Keratinocyte (primary cell): ENCODE measurements at regions not wholly inside any gene's neighbourhood (a gene's known extent, or its start where the extent isn't known, plus 50 kb on each side); places are given as distances from the start of the nearest gene placed in this dataset.
"Not testable (repeated sequence)": the region's sequence is repeated elsewhere in the genome, so short reads cannot be mapped to it uniquely, and the experiment has no call there.

ENCODE experiments used
- DNase-seq: peaks from one replicate; pipeline ENCODE4 v3.0.0-alpha.2; 2011; ENCODE audit warnings: low read depth, missing footprints, low spot score
- FAIRE-seq: peaks from 2 replicates; lab custom pipeline; 2011; peaks lifted over from hg19 to GRCh38; lab: Jason Lieb, UNC
- H2AFZ ChIP-seq: 2 replicates; pipeline ENCODE4 v1.6.0; 2012; ENCODE audit warnings: low read length, control low read depth, inconsistent platforms; ENCODE audit not compliant: control insufficient read depth
- H3K27ac ChIP-seq: 2 replicates; pipeline ENCODE4 v1.5.1; 2011; ENCODE audit warnings: low read length; ENCODE audit not compliant: control insufficient read depth, insufficient read depth
- H3K27me3 ChIP-seq: 3 replicates; pipeline ENCODE4 v1.6.0; 2011; ENCODE audit warnings: low read length; ENCODE audit not compliant: control insufficient read depth, insufficient read depth; ENCODE audit errors: extremely low read depth
- H3K36me3 ChIP-seq, 2 experiments: 2 replicates in 1 of 2; 3 replicates in 1 of 2; pipeline ENCODE4 v1.5.1; 2011; ENCODE audit warnings: low read length in 2 of 2, mild to moderate bottlenecking in 1 of 2; ENCODE audit not compliant: control insufficient read depth in 2 of 2, insufficient read depth in 2 of 2; ENCODE audit errors: extremely low read depth in 1 of 2
- H3K4me1 ChIP-seq: 3 replicates; pipeline ENCODE4 v1.5.1; 2011; ENCODE audit warnings: low read length; ENCODE audit not compliant: control insufficient read depth, insufficient read depth; ENCODE audit errors: extremely low read depth
- H3K4me2 ChIP-seq: 3 replicates; pipeline ENCODE4 v1.6.0; 2011; ENCODE audit warnings: low read depth, low read length; ENCODE audit not compliant: control insufficient read depth, insufficient read depth; ENCODE audit errors: extremely low read depth
- H3K4me3 ChIP-seq, 3 experiments: fragments of 200-600 bp in 1 of 3; sonication (generic) in 1 of 3; 2 replicates in 2 of 3; 3 replicates in 1 of 3; pipeline ENCODE4 v1.5.1; 2011 to 2016; ENCODE audit warnings: low read length in 3 of 3, mild to moderate bottlenecking in 3 of 3, control low read depth in 2 of 3, inconsistent platforms in 1 of 3, low read depth in 1 of 3, mixed read lengths in 1 of 3, mixed run types in 1 of 3, moderate library complexity in 1 of 3; ENCODE audit not compliant: control insufficient read depth in 2 of 3, insufficient read depth in 2 of 3; ENCODE audit errors: extremely low read depth in 1 of 3
- H3K79me2 ChIP-seq: 2 replicates; pipeline ENCODE4 v1.6.0; 2012; ENCODE audit warnings: low read length; ENCODE audit not compliant: control insufficient read depth, insufficient read depth
- H3K9ac ChIP-seq: 3 replicates; pipeline ENCODE4 v1.6.0; 2011; ENCODE audit warnings: low read length; ENCODE audit not compliant: control insufficient read depth, insufficient read depth; ENCODE audit errors: extremely low read depth
- H3K9me1 ChIP-seq: 3 replicates; pipeline ENCODE4 v1.6.0; 2011; ENCODE audit warnings: low read length; ENCODE audit not compliant: control insufficient read depth, insufficient read depth; ENCODE audit errors: extremely low read depth
- H3K9me3 ChIP-seq: 2 replicates; pipeline ENCODE4 v1.5.1; 2012; ENCODE audit warnings: low read depth, low read length; ENCODE audit not compliant: control insufficient read depth
- H4K20me1 ChIP-seq: 3 replicates; pipeline ENCODE4 v1.6.0; 2011; ENCODE audit warnings: low read length; ENCODE audit not compliant: control insufficient read depth, insufficient read depth; ENCODE audit errors: extremely low read depth
- EZH2 ChIP-seq: IDR thresholded peaks from one replicate; pipeline ENCODE4 v1.6.1; 2012; ENCODE audit warnings: inconsistent platforms, mild to moderate bottlenecking, low read length, moderate library complexity
- dilution Hi-C: fragments of 300-500 bp; cut with MboI; formaldehyde crosslinking; loops from one replicate; pipeline ENCODE4 v1.7.0; 2020; ENCODE audit warnings: low sequenced_read_pairs; ENCODE audit not compliant: extremely low pct_ligation_motif_present
- TF ChIP-seq, protein P1 (sequence below), 3 experiments: IDR thresholded peaks in 1 of 3; conservative IDR thresholded peaks in 1 of 3; optimal IDR thresholded peaks in 1 of 3; 2 replicates in 2 of 3; 3 replicates in 1 of 3; pipeline versions ENCODE3 to v1.5.1; 2011; ENCODE audit warnings: low read length in 3 of 3, mild to moderate bottlenecking in 3 of 3, moderate library complexity in 2 of 3, control low read depth in 1 of 3, inconsistent platforms in 1 of 3; ENCODE audit not compliant: insufficient read depth in 2 of 3; ENCODE audit errors: extremely low read depth in 1 of 3

DNA sequence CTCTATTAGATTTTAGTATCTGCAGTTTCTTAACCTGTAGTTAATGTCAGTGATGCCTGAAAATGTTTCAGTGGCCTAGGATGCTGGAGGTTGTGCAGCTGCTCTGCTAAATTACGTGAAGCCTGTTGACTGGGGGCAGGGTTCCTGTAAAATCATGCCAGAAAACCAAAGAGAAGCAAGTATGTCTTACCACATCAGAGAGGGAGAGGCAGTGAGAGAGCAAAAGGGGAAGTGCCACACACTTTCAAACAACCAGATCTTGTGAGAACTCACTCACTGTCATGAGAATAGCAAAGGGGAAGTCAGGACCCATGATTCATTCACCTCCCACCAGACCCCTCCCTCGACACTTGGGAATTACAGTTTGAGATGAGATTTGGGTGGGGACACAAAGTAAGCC lies 83.9 kb upstream of the CYLC2 start:
- no peaks in the 10 kb centered on the region for H3K9me1 ChIP-seq
- no peak for DNase-seq
- H2AFZ ChIP-seq = no peak overlapping the region
- H4K20me1 ChIP-seq = no peaks in the 10 kb centered on the region
- no peak overlapping the region for H3K4me3 ChIP-seq
- H3K9ac ChIP-seq = no peak overlapping the region
- H3K4me1 ChIP-seq = no peaks in the 10 kb centered on the region
- H3K27ac ChIP-seq = no peak overlapping the region
- no peaks in the 10 kb centered on the region for H3K79me2 ChIP-seq
- dilution Hi-C loops = no loop called here
- H3K9me3 ChIP-seq = no peaks in the 10 kb centered on the region
- H3K27me3 ChIP-seq = no peaks in the 10 kb centered on the region
- TF ChIP-seq, protein P1, sequence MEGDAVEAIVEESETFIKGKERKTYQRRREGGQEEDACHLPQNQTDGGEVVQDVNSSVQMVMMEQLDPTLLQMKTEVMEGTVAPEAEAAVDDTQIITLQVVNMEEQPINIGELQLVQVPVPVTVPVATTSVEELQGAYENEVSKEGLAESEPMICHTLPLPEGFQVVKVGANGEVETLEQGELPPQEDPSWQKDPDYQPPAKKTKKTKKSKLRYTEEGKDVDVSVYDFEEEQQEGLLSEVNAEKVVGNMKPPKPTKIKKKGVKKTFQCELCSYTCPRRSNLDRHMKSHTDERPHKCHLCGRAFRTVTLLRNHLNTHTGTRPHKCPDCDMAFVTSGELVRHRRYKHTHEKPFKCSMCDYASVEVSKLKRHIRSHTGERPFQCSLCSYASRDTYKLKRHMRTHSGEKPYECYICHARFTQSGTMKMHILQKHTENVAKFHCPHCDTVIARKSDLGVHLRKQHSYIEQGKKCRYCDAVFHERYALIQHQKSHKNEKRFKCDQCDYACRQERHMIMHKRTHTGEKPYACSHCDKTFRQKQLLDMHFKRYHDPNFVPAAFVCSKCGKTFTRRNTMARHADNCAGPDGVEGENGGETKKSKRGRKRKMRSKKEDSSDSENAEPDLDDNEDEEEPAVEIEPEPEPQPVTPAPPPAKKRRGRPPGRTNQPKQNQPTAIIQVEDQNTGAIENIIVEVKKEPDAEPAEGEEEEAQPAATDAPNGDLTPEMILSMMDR (optimal IDR thresholded peaks at IDR 0.05 in 1 of 3, IDR thresholded peaks at IDR 0.05 in 1 of 3, conservative IDR thresholded peaks at IDR 0.05 in 1 of 3; ENCODE audit: extremely low read depth in 1 of 3, insufficient read depth in 2 of 3, low read length in 3 of 3) = no peak
- TF ChIP-seq EZH2 = no peak
- H3K4me2 ChIP-seq = no peak overlapping the region
- no peaks in the 10 kb centered on the region for H3K36me3 ChIP-seq
- no peak for FAIRE-seq

DNA sequence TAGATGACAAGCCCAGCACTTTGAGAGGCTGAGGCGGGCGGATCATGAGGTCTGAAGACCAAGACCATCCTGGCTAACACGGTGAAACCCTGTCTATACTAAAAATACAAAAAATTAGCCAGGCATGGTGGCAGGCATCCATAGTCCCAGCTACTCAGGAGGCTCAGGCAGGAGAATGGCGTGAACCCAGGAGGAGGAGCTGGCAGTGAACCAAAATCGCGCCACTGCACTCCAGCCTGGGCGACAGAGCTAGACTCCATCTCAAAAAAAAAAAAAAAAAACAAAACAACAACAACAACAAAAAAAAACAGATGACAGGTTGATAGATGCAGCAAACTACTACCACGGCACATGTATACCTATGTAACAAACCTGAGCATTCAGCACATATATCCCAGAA lies 89.3 kb upstream of the CYLC2 start:
- H3K4me1 ChIP-seq, dilution Hi-C loops: not testable (repeated sequence)

DNA sequence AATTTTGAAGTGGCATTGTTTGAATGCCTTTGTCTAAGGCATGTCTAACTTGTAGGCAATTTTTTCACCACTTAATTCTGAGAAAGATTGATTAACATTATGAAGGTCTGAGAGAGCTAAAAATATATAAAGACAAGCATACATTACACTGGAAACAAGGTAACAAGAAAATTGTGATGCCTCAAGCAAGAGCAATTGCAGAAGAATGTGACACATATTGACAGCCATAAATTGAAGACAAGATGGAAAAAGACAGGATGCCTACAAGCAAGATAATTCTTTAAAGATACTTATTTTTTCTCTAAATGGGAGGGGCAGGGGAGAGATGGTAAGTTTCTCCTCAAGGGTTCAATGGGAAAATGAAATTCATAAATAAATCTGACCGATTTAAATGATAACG lies 103.1 kb upstream of the CYLC2 start:
- Histone ChIP-seq H3K36me3 (no peaks in the 10 kb centered on the region), H2AFZ (no peak overlapping the region), H3K79me2 (no peaks in the 10 kb centered on the region), H3K4me2 (no peak overlapping the region), H3K27ac (no peak overlapping the region), H3K9me1 (no peaks in the 10 kb centered on the region), H3K9ac (no peak overlapping the region), H3K4me3 (no peak overlapping the region), H3K27me3 (no peaks in the 10 kb centered on the region), H3K4me1 (no peaks in the 10 kb centered on the region), H4K20me1 (no peaks in the 10 kb centered on the region), H3K9me3 (no peaks in the 10 kb centered on the region)
- FAIRE-seq = no peak
- no peak for DNase-seq
- dilution Hi-C loops = no loop called here
- no peak for TF ChIP-seq EZH2
- TF ChIP-seq, protein P1 (optimal IDR thresholded peaks at IDR 0.05 in 1 of 3, IDR thresholded peaks at IDR 0.05 in 1 of 3, conservative IDR thresholded peaks at IDR 0.05 in 1 of 3; ENCODE audit: extremely low read depth in 1 of 3, insufficient read depth in 2 of 3, low read length in 3 of 3) = no peak

More for the DNA sequence above, 89.3 kb upstream of the CYLC2 start:
- not testable (repeated sequence) for H3K27me3 ChIP-seq, H3K4me3 ChIP-seq, FAIRE-seq, DNase-seq, H3K9ac ChIP-seq, H4K20me1 ChIP-seq, H3K27ac ChIP-seq, H3K9me3 ChIP-seq, H3K36me3 ChIP-seq, H2AFZ ChIP-seq, H3K9me1 ChIP-seq, H3K79me2 ChIP-seq, H3K4me2 ChIP-seq

DNA sequence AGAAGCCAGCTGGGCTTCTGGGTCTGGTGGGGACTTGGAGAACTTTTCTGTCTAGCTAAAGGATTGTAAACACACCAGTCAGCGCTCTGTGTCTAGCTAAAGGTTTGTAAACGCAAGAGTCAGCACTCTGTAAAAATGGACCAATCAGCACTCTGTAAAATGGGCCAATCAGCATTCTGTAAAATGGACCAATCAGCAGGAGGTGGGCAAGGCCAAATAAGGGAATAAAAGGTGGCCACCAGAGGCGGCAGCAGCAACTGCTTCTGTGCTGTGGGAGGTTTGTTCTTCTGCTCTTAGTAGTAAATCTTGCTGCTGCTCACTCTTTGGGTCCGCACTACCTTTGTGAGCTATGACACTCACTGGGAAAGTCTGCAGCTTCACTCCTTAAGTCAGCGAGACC lies 106.4 kb upstream of the CYLC2 start:
- H3K4me2 ChIP-seq, dilution Hi-C loops, H3K9me3 ChIP-seq, FAIRE-seq, H3K79me2 ChIP-seq, H4K20me1 ChIP-seq, H3K27ac ChIP-seq, H2AFZ ChIP-seq, H3K9me1 ChIP-seq, H3K27me3 ChIP-seq, H3K36me3 ChIP-seq, H3K4me1 ChIP-seq, DNase-seq, H3K4me3 ChIP-seq, H3K9ac ChIP-seq: not testable (repeated sequence)
